ENCODE measurements at regions not wholly inside any gene's neighbourhood (a gene's known extent, or its start where the extent isn't known, plus 50 kb on each side); places are given as distances from the start of the nearest gene placed in this dataset.

- no peak for ATAC-seq
- DNase-seq = no peak
- intact Hi-C loops (cut with DNase I) = no loop called here
These were observed 90.2 kb upstream of the ISX start for GRCh38 chr22:34975721-34976120.

GRCh38 chr22:34976474-34976873 is 89.5 kb upstream of the ISX start:
- ATAC-seq (no peak), DNase-seq (no peak)
- intact Hi-C loops (cut with DNase I) = no loop called here

- no peak for ATAC-seq
- intact Hi-C loops (cut with DNase I) = no loop called here
- DNase-seq = no peak
These were observed 89.1 kb upstream of the ISX start for GRCh38 chr22:34976886-34977285.

DNA sequence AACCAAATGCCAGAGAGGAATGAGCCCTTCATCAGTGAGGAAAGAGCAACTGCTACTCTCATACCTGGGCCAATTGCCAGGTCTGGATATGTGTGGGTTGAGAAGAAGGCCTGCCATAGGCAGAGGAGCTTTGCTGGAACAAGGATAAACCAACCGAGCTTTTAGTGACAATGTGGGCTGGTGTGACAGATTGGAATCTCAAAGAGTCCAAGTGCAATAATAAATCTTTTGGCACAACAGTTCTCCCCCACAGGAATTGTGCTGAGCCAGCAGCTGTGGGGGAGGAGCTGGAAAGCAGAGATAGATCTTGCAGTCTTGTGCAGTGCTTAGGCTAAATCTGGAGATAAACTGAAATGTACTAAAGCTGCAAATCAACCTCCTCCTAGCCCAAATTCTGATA is 79.4 kb upstream of the ISX start:
- intact Hi-C loops (cut with DNase I) = no loop called here
- no peak for DNase-seq
- no peak for ATAC-seq

DNA sequence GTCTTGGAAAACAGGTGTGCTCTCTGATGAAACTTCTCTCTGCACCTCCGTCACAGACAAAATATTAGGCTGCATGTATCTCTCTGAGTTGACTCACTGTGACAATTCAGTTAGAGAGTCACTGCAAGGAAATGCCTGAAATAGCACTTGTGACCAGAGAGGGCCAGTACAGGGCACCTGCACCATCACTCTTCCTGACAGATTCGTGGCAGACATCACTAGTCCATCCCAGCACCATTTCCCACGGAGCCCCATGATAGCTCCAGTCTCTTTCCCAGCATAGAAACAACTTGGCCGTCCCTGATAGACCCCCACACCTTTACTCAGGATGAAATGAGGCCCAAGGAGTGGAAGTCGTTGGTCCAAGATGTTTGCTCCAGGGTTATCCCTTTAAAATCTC is 73.3 kb upstream of the ISX start:
- intact Hi-C loops (cut with DNase I) = no loop called here
- ATAC-seq (no peak), DNase-seq (no peak)

- DNase-seq (no peak), ATAC-seq (no peak)
- intact Hi-C loops (cut with DNase I) = no loop called here
These were observed 72.4 kb upstream of the ISX start for GRCh38 chr22:34993548-34993947.

GRCh38 chr22:34997633-34998299 is 68.2 kb upstream of the ISX start:
- DNase-seq = no peak
- ATAC-seq = no peak
- intact Hi-C loops (cut with DNase I) = no loop called here

GRCh38 chr22:34998921-34999320 is 67.0 kb upstream of the ISX start:
- ATAC-seq (no peak), DNase-seq (no peak)
- intact Hi-C loops (cut with DNase I) = no loop called here

GRCh38 chr22:35008213-35008612 is 57.7 kb upstream of the ISX start:
- DNase-seq (no peak), ATAC-seq (no peak)
- intact Hi-C loops (cut with DNase I) = no loop called here

DNA sequence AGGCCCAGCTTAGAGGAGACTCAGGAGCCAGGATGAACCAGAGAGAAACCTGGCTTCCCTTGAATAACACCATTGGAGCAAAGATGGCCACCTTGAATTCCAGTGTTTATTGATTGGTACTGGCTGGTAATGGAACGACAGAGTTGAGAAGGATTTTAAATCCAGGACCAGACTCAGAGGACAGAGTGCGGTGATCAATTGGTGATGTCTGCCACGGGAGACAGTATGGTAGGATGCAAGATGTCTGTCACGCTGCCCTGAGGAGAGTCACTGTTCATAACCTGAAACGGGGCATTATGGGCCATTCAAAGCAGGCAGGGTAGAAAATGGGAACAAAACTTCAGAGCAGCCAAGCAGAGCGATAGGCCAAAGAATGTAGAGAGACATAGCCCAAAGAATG is 55.4 kb upstream of the ISX start:
- ATAC-seq = no peak
- intact Hi-C loops (cut with DNase I) = no loop called here
- DNase-seq = no peak

GRCh38 chr22:35014812-35015211 is 51.1 kb upstream of the ISX start:
- ATAC-seq (no peak), DNase-seq (no peak)
- intact Hi-C loops (cut with DNase I) = no loop called here

Measured in left cardiac atrium (tissue), 4 donors.